ENCODE measurements at regions not wholly inside any gene's neighbourhood (a gene's known extent, or its start where the extent isn't known, plus 50 kb on each side); places are given as distances from the start of the nearest gene placed in this dataset.

DNA sequence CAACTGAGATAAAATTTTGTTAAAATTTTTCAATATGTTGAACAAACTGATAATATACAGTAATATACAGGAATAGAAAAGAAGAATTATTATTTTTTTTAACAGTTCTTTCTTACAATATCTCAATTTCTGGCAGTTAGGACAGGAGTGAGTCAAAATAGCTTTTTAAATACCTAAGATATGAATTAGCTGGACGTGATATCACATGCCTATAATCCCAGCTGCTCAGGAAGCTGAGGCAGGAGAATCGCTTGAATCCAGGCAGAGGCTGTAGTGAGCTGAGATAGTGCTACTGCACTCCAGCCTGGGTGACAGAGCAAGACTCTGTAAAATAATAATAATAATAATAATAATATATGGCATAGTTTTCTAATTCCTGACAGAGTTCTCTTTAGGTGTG, 1039.3 kb downstream of the STPG2 start:
- TF ChIP-seq, protein P1, sequence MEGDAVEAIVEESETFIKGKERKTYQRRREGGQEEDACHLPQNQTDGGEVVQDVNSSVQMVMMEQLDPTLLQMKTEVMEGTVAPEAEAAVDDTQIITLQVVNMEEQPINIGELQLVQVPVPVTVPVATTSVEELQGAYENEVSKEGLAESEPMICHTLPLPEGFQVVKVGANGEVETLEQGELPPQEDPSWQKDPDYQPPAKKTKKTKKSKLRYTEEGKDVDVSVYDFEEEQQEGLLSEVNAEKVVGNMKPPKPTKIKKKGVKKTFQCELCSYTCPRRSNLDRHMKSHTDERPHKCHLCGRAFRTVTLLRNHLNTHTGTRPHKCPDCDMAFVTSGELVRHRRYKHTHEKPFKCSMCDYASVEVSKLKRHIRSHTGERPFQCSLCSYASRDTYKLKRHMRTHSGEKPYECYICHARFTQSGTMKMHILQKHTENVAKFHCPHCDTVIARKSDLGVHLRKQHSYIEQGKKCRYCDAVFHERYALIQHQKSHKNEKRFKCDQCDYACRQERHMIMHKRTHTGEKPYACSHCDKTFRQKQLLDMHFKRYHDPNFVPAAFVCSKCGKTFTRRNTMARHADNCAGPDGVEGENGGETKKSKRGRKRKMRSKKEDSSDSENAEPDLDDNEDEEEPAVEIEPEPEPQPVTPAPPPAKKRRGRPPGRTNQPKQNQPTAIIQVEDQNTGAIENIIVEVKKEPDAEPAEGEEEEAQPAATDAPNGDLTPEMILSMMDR (IDR thresholded peaks at IDR 0.05; ENCODE audit: low read depth, low read length): no peak
- no peaks in the 10 kb centered on the region for H3K9me3 ChIP-seq (ENCODE audit: severe bottlenecking)
- no peak overlapping the region for H3K4me3 ChIP-seq (ENCODE audit: low read depth, low read length)
- H3K27me3 ChIP-seq (ENCODE audit: insufficient read depth, low read depth, severe bottlenecking): no peaks in the 10 kb centered on the region
- no peak overlapping the region for H3K27ac ChIP-seq
- DNase-seq: no peak
- H3K36me3 ChIP-seq: no peaks in the 10 kb centered on the region

- no peak for DNase-seq
- TF ChIP-seq, protein P1 (IDR thresholded peaks at IDR 0.05; ENCODE audit: low read depth, low read length): no peak
Measured at GRCh38 chr4:97104666-97105065, 1038.6 kb downstream of the STPG2 start.

DNA sequence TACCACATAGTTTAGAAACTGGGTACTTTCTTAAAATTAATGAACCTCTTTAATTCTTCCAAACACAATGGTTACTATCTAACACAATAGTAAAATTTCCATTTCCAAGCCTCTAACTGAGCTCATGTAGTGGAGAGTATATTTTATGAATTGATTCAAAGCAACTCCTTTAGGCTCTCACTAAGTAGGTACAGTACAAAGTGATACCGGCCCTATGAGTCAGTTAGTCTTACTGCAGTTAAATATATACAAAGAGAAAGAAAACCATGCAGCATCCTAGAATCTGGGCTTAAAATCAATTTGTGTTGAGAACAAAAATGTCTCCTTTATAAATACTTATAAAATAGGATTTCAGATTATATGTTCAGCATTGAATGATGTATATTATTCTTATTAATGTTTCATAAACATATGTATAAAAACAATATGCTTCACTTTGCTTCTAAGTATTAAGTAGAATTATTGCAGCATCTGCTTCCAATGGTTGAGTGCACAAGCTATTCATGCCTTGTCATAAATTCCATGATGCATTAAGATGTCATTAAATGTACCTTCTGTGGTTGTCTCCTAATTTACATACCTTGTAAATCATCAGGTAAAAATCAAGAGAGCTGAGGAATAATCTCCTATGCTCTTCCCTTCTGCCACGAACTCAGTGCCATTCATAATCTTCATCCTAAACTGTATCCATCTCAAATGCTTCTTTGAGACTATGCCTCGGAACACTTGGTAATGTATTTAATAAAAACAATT, 1037.8 kb downstream of the STPG2 start:
- H3K27ac ChIP-seq: peak overlapping the region; percentile 65
- DNase-seq: peak; percentile 12
- H3K4me3 ChIP-seq (ENCODE audit: low read depth, low read length): no peak overlapping the region; the same call in 1 of the 2 replicates
- H3K27me3 ChIP-seq (ENCODE audit: insufficient read depth, low read depth, severe bottlenecking): no peaks in the 10 kb centered on the region
- no peaks in the 10 kb centered on the region for H3K9me3 ChIP-seq (ENCODE audit: severe bottlenecking)
- TF ChIP-seq, protein P1 (IDR thresholded peaks at IDR 0.05; ENCODE audit: low read depth, low read length): no peak
- H3K36me3 ChIP-seq: no peaks in the 10 kb centered on the region

More at GRCh38 chr4:97104666-97105065, 1038.6 kb downstream of the STPG2 start:
- no peak overlapping the region for H3K4me3 ChIP-seq (ENCODE audit: low read depth, low read length)
- H3K9me3 ChIP-seq (ENCODE audit: severe bottlenecking): no peaks in the 10 kb centered on the region
- no peaks in the 10 kb centered on the region for H3K36me3 ChIP-seq
- H3K27me3 ChIP-seq (ENCODE audit: insufficient read depth, low read depth, severe bottlenecking): no peaks in the 10 kb centered on the region
- peak overlapping the region; percentile 65 for H3K27ac ChIP-seq

- Histone ChIP-seq H3K36me3 (no peaks in the 10 kb centered on the region), H3K4me3 (ENCODE audit: low read depth, low read length) (no peak overlapping the region; the same call in 1 of the 2 replicates), H3K9me3 (ENCODE audit: severe bottlenecking) (no peaks in the 10 kb centered on the region), H3K27me3 (ENCODE audit: insufficient read depth, low read depth, severe bottlenecking) (no peaks in the 10 kb centered on the region), H3K27ac (peak overlapping the region; percentile 65)
- peak; percentile 58 for DNase-seq
- TF ChIP-seq, protein P1 (IDR thresholded peaks at IDR 0.05; ENCODE audit: low read depth, low read length): no peak
Measured at GRCh38 chr4:97106161-97106560, 1037.1 kb downstream of the STPG2 start.

DNA sequence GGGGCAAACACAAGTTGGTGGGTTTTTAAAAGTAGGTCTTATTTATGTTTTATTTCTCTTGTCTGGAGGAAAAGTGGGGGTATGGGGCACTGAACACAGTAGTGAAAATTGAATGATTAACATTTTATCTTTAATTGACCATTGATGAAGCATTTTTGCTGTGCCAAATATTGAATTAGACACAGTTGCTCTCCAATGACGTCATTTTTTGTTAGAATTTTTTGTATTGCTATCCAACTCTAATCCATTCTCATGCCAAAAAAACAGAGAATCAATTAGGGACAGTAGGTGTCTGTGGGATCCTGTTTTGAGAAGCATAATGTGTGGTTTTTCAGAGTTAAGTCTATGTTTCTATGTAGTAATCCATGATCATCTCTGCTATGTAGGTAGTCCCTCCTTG, 1032.8 kb downstream of the STPG2 start:
- no peak overlapping the region for H3K27ac ChIP-seq
- TF ChIP-seq, protein P1 (IDR thresholded peaks at IDR 0.05; ENCODE audit: low read depth, low read length): no peak

DNA sequence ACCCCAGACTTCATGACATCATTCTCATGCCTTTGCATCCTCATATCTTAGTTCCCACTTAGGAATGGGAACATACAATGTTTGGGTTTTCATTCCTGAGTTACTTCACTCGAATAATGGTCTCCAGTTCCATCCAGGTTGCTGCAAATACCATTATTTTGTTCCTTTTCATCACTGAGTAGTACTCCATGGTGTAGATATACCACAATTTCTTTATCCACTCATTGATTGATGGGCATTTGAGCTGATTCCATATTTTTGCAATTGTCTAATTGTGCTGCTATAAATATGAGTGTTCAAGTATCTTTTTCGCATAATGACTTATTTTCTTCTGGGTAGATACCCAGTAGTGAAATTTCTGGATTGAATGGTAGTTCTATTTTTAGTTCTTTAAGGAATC, 1026.8 kb downstream of the STPG2 start:
- H3K27me3 ChIP-seq (ENCODE audit: insufficient read depth, low read depth, severe bottlenecking): no peaks in the 10 kb centered on the region
- H3K36me3 ChIP-seq: no peaks in the 10 kb centered on the region
- H3K4me3 ChIP-seq (ENCODE audit: low read depth, low read length): no peak overlapping the region
- DNase-seq: no peak
- H3K9me3 ChIP-seq (ENCODE audit: severe bottlenecking): peaks cover 4% of the 10 kb centered on the region
- H3K27ac ChIP-seq: no peak overlapping the region
- TF ChIP-seq, protein P1 (IDR thresholded peaks at IDR 0.05; ENCODE audit: low read depth, low read length): no peak

More for the DNA sequence above, 1032.8 kb downstream of the STPG2 start:
- no peak for DNase-seq
- Histone ChIP-seq H3K4me3 (ENCODE audit: low read depth, low read length) (no peak overlapping the region), H3K36me3 (no peaks in the 10 kb centered on the region), H3K27me3 (ENCODE audit: insufficient read depth, low read depth, severe bottlenecking) (no peaks in the 10 kb centered on the region), H3K9me3 (ENCODE audit: severe bottlenecking) (no peaks in the 10 kb centered on the region)

Data from WERI-Rb-1 (cell line).